ENCODE measurements at regions not wholly inside any gene's neighbourhood (a gene's known extent, or its start where the extent isn't known, plus 50 kb on each side); places are given as distances from the start of the nearest gene placed in this dataset.
"Not testable (repeated sequence)": the region's sequence is repeated elsewhere in the genome, so short reads cannot be mapped to it uniquely, and the experiment has no call there.

DNA sequence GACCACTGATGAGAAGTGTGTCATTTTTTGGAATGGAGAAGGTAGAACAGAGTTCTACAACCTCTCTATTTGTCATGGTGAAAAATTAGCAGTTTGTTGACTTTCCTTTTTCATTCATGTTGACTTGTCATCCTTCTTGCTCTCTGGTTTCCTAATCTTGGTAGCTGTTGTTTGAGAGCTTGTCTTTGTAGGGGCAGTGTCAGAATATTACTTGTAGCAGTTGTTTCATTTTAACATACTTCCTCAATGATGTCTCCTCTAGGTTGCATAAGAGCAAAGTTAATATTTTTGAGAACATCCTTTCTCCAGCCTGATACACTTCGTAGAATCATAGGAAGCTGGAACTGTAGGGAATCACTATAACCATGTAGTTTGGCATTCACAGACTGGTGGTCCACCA, 368.2 kb upstream of the FANCL start:
- DNase-seq, result no peak

DNA sequence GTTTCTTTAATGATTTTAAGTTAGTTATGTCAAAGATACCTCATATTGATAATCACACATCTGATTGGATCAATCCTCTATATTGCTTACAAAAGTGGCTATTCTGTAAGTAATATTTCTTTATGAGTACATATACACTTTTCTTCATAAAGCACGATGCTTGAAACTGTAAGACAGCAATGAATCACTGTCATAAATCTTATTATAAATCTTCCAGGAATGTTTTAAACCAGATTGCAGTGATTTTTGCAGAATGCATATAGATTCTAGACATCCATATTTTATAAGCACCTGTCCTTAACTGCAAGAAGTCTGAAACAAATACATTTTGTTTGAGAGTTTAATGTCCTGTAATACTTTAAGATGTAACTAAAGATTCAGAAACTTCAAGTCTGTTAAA, 367.0 kb upstream of the FANCL start:
- DNase-seq, result no peak

DNA sequence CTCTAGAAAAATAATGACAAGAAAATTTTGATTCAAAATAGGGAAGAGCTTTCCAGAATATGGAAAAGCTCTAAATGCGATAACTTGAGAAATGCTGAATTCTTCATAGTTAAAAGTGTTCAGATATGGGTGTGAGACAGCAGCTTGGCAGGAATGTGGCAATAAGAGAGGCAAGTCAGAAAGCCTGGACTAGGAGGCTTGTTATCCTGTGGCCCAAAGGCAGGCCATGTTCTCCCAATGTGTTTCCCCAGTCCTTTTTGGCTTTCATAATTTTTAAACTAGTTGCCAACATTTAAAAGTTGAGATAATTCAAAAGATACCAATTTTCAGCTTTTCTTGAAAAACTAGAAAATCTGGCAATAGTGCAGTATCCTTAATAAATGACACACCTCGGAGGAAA, 366.3 kb upstream of the FANCL start:
- no peak for DNase-seq

DNA sequence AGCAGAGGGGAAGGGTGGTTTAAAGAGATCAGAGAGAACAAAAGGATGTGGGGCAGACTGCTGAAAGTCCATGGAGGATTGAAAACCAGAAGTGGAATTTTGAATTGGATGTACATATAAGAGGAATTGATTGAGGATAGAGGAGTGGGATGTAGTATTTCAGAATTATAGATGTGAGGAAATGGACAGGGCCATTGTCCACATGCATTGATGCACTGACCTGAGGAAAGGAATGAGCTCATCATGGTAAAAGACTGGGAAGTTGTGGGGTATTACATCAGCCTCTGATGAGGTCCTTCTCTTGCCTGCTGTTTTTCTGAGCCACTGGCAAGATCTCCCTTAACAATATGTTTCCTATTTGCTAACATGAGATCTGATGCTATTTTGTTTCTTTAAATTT, 365.7 kb upstream of the FANCL start:
- DNase-seq, result no peak

DNA sequence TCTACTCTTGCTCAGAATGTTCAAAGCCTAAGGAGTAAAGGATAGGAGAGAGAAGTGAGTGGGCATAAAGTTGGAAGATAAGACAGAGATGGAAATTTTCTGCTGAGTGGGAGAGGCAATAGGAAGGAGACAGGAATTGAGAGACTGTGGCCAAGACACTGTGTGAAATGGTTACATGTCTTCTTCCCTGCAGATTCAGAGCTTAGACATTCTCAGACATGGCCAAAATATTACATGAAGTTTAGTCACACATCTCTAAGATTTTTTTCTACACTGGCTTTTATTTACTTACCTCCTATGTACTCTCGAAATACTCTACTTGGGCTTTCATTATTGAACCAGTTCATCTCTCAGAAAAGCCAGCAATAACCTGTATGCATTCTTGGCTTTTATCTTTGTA, 363.0 kb upstream of the FANCL start:
- DNase-seq, result no peak

DNA sequence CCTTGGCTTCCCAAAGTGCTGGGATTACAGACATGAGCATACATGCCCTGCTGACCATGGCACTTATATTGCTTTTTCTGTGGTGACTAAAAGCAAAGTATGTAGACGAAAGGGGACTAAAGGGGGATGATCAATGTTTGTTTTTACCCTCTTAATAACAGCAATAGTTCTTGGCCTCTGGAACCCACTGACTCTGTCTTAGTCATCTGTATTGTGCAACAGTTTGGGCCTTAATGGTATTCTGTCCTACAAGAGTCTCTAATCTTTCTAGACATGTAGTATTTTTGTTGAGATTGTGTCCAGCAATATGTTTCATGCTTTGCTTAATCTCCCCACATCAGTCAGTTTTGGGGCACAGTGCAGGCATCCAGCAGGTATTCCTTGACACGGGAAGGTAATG, 359.9 kb upstream of the FANCL start:
- DNase-seq, result no peak

DNA sequence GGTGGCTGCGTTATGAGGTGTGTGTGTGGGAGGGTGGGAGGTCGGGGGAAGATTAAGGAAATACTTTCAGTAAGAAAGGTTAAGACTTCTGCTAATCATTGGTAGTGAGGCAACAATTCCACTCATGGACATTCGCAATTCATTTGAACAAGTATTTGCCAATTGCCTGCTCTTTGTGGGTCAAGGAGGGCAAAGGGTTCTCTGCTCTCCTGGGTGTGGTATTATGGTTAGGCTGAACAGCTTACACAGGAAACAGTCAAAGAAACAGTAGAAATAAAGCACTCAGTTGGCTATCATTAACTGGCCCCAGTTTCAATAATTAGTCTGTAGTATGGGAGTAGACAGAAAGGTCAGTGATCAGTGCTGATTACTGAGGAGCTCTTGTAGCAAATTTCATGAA, 357.0 kb upstream of the FANCL start:
- DNase-seq, result no peak

DNA sequence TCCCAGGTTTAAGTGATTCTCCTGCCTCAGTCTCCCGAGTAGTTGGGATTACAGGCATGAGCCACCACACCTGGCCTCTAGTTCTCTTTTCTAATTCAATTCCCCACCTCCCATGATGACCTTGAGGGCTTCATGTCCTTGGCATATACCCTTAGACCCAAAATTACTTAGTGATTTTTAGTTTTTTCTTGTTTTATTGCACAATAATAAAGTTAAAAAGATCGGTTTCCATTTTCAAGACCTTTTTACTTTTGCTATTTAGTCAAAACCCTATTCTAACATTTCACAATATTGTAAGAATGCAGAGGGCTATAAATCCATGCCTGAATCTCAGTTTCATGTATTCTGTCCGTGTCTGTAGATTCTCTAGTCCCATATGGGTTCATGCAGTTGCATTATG, 354.6 kb upstream of the FANCL start:
- DNase-seq, result no peak

DNA sequence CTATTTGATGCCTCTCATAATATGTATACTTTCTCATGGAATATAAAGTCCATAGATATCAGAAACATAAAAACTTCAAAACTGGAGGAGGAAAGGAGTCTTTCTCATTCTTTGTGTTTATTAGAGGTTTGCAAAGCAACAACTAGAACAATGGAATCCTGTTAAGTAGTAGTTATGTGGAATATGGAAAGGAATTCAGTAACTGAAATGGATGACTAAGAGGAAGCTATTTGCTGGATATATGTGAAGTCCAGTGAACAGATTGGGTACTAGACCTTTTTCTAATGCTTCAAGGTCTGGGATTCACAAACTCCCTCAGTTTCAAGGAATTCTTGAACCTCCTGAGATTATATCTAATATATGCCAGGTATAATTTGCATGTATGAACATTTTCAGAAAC, 353.6 kb upstream of the FANCL start:
- no peak for DNase-seq

DNA sequence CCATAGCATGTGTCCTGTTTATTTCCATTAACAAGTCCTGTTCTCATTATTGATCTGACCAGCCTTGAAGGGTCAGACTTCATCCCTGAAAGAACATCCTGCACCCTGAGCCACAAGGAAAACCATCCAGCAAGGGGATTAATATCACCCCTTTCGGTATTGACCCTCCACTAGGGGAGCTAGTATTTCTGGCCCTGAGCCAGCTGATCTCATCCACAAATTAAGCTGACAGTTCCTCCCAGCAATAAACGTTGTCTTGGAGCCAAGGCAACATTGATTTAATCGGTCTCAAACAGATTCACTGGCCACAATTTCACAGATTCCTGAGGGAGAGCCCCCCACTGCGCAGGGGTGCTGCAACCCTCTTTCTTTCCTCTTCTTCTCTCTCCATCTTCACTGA, 353.1 kb upstream of the FANCL start:
- no peak for DNase-seq

DNA sequence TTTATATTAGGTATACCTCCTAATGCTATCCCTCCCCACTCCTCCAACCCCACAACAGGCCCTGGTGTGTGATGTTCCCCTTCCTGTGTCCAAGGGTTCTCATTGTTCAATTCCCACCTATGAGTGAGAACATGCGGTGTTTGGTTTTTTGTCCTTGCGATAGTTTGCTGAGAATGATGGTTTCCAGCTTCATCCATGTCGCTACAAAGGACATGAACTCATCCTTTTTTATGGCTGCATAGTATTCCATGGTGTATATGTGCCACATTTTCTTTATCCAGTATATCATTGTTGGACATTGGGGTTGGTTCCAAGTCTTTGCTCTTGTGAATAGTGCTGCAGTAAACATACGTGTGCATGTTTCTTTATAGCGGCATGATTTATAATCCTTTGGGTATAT, 345.1 kb upstream of the FANCL start:
- not testable (repeated sequence) for DNase-seq

DNA sequence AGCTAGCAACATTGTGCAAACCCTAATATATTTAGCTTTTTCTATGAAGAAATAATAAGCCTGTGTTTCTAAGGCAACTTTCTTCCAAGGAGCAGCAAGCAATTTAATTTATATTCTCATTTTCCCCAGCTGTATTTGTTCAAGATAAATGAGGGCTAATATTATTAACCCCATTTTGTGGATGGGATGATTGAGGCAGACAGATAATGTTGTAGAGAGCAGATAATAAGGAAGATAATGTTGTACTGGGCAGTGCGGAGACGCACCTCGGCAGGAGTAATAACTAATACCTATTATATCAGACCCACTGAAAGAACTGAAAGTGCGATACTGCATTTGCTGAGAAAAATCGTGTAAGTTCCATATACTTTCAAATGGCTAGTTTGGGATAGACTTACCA, 344.1 kb upstream of the FANCL start:
- DNase-seq, result no peak

DNA sequence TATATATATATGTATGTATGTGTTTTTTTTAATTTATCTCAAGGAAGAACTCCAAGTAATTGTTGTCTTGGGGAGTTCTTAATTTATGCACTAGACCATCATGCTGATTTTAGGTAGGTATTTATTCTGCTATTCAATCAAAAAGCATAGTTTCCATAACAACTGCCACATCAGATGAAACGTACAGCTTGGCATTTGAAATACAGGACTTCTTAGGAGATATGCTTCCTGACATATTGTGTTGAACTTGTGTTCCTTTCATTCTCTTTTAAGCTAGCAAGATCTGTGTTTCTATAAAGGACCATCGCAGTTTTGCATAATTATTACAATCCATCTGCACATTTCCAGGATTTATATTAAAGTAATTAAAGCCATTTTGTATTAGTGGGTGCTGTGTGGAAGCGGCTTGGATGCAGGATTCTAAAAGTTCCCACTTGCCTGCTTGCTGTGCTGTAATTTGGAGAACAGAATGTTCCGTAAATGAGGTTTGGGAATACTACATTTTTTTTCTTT, 343.5 kb upstream of the FANCL start:
- no peak for DNase-seq

DNA sequence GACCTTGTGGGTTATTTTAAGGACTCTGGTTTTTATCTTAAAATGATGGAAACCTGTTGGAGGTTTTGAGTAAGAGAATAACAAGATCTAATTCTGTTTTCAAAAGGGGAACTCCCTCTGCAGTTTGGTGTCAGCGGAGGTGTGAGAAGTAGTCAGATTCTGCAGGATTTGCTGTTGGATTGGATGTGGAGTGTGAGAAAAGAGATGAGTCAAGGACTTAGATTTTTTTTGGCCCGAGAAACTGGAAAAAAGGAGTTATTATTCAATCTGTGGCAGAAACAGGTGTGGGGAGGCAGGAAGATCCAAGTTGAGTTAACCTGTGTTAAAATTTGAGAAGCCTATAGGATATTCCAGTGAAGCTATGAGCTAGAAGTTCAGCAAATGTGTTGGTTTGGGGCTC, 337.2 kb upstream of the FANCL start:
- no peak for DNase-seq

DNA sequence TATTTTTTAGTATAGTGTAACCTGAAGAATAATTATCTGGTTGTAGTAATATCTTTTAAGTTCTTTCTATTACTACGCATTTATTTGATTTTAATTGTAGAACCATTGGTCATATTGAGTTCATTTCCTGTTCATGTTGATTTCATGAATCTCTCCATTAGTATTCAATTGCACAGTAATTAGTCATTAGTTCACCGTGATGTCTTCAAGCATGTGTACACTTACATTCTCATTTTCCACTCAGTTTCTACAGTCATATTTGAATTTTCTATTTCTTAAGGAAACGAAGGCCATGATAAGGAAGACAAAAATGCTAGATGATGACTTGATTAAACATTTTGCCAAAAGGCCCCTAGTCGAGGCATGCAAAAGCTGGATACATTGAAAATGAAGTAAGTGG, 333.7 kb upstream of the FANCL start:
- DNase-seq, result no peak

DNA sequence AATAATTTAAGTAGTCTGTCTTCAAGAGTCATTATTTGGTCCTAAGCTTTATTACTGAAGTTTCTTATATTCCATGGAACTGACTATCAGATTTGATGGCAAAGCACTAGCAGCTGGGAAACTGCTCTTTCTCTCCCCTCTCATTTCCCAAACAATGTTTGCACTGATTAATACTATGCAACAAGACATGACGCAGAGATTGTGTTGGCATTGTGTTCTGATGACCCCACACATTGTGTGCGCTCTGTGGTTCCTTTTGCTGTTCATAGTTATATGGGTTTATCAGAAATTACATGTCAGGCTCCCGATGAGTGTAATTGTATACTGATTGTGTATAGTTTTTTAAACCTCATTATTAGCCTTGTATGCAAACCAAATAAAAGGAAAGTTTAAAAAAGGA, 331.6 kb upstream of the FANCL start:
- no peak for DNase-seq

DNA sequence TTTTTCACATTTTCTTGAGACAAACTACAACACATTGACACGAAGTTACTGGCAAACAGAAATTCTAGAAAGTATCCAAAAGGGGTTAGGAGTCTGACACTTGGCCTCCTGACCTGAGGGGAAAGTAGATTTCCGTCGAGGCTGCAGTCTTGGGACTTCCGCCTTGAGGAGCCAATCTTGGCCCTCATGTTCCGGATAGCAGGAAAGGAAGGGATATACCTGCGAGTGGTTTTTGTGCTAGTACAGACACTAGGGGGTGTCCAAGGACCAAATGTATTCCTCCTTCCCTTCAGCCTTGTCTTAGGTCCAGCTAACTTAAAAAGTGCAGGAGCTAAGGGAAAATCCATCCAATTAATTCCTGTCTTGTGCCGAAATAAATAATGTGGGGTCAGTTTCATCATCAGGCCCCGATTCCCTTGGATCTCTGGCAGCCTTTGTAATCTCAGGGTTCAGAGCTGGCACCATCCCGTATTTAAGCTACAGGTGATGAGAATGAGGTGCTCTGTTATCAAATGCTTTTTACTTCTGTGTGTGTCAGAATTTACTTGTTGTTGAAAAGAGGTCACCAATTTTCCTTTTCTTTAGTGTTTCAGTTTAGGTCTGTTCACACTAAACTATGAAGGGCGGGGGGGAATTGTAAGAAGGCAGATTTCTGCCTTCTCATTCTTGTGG, 330.2 kb upstream of the FANCL start:
- DNase-seq, result peak; percentile 22

DNA sequence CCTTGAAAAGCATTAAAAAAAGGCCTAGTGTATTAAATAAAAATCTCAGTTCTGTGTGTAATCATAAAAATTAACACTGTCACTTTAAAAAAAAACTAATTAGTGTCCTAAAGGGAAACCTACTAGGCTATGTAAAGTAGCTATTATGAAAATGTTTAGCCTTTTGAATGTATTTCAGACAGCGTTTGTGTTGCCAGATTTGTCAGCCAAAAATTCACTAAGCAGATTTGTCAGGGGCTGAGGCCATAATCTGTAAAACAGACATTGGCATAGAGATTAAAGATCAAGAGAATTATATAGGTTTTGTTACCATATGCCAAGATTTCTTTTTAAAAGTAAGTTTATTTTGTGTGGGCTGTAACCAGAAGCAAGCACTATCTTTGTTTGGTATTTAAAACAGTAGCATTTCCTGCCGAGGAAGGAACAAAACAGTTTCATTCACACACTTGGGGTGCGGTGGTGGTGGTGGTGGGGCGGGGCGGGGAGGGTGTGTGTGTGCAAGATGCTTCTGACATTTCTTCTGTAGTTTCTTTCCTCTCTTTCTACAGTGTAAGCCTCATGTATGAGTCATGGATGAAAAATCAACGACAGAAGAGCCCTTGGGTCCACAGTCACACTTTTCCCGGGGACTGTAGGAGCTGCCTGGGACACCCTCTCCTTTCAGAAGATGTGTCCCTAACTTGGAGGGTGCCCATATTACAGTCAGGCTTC, 328.5 kb upstream of the FANCL start:
- DNase-seq, result no peak

DNA sequence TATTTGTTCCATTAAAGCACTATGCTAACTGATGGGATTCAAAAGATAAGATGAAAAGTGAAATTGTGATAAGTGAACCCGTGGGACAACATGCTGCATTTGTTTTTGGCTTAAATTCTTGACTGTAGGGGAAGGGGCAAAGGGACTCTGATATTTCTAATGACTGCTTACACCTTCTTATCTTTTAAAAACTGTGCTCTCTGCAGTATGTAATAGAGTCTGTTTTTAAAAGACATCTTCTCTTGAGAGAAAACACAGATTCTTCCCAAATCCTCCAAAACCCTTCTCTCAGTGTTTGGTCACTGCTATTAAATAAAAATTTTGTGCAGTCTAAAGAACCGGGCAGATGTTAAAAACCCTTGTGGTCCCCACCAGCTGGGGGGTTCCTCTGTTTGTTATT, 327.8 kb upstream of the FANCL start:
- DNase-seq, result no peak

DNA sequence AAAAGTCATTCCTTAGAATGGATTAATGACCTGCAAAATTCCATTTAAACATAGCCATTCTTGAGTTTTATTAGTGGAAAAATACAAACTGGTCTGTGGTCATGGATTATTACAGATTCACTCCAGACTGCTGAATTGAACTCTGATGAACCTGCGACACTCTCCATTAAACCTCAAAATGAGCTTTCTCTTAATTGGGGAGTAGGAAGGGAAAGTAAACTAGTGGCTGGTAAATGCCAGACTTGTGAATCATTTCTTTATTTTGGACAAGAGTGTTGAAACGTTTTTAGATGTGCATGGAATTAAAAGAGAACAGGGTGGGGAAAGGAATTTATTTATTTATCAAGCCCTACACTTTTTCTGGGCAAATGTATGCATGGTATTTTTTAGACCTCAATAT, 321.2 kb upstream of the FANCL start:
- DNase-seq, result no peak

DNA sequence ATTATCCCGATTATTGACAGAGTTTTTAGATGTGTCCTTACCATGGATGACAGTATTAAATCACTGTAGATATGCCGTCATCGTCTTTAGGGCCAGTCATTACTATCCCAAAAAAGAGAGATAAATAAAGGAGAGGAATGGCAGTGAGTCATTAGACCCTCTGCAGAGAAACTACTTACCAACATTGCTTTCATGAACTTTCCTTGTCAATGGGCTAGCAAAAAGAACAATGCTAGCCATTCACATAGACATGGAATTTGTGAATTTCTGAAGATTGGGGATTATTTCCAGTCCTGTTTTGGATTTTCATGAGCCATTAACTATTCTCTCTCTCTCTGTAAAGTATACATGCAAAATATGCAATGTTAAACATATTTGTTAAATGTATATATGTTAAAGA, 319.4 kb upstream of the FANCL start:
- DNase-seq, result no peak

DNA sequence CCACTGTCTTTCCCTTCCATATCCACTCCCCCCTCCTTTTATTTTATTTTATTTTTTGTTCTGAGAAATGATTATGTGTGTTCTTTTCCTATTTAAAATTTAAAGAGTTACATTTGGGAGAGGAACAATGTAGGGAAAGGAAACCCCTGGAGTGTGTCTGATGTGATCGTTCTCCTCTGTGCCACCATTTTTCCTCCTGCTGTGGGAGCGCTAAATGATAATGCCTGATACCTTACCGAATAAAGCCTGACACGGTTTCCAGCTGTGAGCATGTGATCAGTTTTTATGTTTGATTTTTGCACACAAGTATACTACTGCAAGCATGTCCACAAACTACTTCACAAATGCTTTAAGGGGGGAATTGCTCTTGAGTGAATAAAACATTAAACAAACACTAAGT, 317.8 kb upstream of the FANCL start:
- no peak for DNase-seq

DNA sequence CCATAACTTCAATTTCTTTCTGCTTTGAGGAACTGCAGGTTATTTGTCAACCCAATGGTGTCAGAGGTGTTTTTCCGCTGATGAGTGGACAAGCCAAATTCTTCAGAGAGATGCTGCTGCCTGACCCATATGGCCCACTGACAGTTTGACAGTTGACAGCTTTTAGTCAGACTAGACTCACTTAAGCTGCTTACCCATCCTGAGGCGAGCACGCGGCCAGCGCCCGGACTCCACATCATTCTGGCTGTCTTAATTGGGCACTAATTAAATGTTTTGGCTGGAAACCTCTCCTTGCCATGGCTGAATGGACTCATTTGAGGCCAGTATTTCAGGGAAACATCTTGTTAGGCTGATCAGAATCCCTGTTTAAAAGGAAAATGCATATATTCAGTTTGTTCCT, 316.1 kb upstream of the FANCL start:
- DNase-seq, result no peak

DNA sequence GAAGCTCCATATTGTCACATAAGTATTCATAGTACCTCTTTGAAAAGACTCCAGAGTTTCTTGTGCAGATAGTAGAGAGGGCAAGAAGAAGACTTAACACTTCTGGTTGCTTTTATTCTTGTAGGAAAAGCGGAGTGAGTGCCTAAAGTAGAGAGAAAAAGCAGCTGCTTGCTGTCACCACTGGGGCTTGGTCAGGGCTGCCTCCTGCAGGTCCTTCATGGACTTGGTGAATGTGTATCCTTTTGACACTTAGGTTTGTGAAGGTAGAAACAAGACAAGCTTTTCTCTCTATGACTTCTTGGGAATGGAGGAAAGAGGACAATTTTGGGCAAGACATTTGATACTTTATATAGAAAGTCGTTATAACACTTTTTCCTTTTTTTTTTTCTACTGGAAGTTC, 312.8 kb upstream of the FANCL start:
- DNase-seq, result no peak

DNA sequence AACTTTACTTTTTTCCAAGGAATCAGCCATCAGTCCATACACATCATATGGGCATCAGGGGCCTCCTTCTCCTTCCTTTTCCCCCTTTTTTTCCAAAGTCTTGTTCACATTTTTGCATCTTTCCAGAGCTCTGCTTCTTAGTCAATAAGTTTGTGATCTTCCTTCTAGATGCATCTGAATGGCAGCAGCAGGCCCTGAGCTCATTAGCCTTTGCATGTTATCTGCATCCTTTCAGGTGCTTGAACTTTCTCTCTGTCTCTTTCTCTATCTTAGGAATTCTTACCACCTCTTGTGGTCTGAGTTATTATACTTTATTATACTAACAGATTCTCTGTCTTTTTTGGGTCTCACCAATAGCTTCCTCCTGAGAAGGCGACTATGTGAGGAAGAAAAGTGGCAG, 312.4 kb upstream of the FANCL start:
- no peak for DNase-seq
